Stimulated activated CD4-positive, alpha-beta T cell treated with anti-CD3 and anti-CD28 coated beads, Interleukin-15, amount 100 ng/mL, for 24 hours (primary cell): ENCODE measurements at regions not wholly inside any gene's neighbourhood (a gene's known extent, or its start where the extent isn't known, plus 50 kb on each side); places are given as distances from the start of the nearest gene placed in this dataset.

Source experiments
- DNase-seq: peaks from one replicate; pipeline ENCODE4 v3.0.0-alpha.2; 2020

DNA sequence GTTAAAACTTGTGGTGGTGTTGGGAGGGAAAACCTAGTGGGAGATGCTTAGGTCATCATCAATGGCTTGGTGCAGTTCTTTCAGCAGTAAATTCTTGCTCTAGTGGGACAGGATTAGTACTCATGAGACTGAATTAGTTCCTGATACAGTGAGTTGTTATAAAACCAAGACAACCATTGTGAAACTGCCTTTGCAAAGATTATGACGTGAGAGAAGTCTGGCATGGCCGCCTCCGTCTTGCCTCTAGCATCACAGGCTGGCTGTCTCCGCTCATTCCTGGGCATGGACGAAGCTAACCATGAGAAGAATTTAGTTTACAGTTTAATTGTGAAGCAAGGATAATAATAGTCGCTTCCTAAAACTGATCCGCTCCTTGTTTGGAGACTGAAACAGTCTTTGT lies 186.4 kb downstream of the KIF20B start:
- no peak for DNase-seq

DNA sequence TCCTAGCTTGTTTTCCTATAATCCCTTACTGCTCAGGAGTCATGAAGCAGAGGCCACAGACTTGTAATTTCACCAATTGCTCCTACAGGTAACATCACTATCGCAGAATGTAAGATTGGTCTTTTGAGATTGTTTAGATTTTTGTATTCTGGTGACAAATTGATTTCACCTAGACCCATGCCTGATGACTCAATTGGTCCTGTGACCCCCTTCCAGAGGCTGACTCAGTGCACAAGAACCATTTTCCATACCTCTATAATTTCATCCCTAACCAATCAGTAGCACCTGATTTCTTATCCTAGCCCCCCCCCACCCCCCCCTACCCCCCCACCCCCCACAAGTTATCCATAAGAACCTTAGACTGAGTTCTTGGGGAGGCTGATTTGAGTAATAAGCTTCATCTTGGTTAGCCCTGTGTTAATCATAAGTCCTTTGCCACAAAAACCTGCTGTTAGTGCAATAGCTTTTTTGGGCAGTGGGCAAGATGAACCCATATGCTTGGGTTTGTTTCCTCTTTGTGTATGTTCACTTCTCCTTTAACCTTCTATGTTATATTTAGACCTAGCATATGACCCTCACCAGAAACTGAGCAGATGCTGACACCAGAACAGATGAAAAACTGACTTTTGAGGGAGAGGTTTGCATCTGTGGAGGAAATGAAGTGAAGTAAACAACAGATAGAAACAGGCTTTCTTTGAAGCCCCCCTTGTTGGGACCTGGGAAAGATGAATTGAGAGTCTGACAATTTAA lies 187.1 kb downstream of the KIF20B start:
- DNase-seq: no peak

DNA sequence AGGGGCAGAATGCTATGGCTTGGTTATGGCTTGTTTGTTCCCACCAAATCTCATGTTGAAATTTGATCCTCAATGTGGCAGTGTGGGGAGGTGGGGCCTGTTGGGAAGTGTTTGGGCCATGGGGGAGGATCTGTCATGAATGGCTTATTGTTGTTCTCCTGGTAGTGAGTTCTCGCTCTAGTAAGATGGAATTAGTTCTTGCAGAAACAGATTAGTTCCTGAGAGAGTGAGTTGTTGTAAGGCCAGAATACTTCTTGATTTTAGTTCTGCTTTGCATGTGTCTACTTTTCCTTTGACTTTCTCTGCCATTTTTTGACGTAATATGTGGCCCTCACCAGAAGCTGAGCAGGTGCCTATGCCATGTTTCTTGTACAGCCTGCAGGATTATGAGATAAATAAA lies 188.2 kb downstream of the KIF20B start:
- DNase-seq: no peak

DNA sequence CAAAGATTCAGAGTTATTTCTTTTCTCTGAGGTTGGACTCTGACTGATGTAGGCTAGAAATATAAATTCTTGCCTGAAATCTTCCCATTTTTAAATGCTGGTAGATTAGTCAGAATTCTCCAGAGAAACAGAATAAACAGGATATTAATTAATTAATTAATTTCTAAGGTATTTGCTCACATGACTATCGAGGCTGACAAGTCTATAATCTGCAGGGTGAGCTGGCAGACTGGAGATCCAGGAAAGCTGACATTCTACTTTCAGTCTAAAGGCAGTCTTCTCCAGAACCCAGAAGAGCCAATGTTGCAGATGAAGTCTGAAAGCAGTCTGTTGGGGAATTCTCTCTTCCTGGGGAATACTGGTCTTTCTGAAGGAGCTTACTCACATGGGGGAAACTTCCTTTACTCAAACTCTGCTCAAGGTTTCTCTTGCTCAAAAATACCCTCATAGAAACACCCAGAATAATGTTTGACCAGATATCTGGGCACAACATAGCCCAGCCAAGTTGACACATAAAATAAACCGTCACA lies 189.7 kb downstream of the KIF20B start:
- no peak for DNase-seq

DNA sequence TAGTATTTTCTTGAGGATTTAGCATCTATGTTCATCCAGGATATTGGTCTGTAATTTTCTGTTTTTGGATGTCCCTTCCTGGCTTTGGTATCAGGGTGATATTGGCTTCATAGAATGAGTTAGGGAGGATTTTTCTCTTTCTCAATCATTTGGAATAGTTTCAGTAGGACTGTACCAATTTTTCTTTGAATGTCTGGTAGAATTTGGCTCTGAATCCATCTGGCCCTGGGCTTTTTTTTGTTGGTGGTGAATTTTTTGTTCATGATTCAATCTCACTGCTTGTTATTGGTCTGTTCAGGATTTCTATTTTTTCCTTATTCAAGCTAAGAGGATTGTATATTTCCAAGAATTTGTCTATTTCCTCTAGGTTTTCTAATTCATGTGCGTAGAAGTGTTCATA lies 192.7 kb downstream of the KIF20B start:
- no peak for DNase-seq

DNA sequence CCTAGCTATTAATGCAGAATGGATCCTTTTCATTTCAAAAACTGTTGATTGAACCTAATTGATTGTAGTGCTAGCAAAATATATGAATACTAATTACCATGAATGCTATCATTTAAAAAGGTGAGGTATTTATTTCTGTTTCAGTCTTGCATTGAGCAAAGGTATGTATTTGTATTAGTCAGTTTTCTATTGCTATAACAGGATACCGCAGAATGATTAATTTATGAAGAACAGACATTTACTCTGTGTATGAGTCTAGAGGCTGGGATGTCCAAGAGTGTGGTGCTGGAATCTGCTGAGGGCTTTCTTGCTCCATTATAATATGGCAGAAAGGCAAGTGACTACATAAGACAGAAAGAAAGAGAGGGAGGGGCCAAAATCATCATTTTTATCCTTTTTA lies 199.2 kb downstream of the KIF20B start:
- no peak for DNase-seq

DNA sequence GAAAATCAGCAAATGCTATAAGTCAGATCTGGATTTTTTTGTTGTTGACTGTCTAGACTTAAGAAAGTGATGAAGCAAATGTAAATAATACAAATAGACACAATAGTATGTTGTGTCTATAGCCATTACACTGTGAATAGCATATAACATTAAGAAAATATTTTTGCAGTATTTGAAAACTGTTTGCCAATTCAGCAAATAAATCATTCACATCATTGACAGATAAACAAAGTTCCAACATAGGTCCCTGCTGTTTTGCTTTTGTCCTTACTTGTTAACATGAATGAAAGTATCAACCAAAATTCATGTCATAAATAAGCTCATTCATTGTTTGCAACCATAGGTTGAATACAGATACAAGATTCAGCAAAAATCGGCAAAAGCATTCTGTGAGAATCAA lies 200.5 kb downstream of the KIF20B start:
- DNase-seq: no peak

DNA sequence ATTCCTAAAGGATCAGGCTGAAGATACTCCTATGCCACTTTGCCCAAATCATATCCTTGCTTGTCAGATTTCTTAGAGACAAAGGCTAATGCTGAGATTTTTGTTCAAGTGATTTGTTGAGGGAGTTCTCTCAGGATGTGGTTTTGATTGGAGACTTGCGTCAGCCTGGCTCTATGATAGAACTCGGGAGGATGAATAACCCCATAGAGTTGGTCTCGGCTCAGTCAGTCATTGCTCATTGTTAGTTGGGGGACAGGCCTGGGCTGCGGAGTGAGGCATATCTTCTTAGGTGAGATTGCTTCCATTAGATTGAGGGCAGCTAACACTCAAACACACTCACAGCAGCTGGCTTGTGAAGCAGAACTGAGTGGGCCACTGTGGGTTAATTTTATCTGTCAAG lies 203.4 kb downstream of the KIF20B start:
- no peak for DNase-seq

DNA sequence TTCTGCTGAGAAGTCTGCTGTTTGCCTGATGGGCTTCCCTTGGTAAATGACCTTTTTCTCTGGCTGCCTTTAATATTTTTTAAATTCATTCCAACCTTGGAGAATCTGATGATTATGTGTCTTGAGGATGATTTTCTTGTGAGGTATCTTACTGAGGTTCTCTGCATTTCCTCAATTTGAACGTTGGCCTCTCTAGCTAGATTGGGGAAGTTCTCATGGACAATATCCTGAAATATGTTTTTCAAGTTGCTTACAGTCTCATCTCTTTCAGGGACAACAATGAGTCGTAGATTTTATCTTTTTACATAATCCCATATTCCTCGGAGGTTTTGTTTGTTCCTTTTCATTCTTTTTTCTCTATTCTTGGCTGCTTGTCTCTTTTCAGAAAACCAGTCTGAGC lies 208.4 kb downstream of the KIF20B start:
- DNase-seq: no peak

DNA sequence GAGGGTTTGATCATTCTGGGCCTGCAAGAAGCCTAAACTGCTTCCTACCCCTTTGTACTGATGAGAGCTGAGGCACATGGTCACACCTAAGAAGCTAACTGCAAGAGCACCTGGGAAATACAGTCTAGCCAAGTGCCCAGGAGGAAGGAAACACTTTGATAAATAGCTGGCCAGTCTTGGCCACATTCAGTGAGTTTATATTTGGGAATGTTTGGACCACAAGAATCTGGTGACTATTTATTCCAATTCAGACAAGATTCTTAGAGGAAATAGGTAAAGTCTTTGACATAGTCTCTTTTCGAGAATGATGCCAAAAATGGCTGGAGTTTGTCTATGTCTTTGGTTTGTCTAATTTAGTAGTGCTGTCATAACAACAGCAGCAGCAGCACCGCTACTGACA lies 213.6 kb downstream of the KIF20B start:
- DNase-seq: no peak

DNA sequence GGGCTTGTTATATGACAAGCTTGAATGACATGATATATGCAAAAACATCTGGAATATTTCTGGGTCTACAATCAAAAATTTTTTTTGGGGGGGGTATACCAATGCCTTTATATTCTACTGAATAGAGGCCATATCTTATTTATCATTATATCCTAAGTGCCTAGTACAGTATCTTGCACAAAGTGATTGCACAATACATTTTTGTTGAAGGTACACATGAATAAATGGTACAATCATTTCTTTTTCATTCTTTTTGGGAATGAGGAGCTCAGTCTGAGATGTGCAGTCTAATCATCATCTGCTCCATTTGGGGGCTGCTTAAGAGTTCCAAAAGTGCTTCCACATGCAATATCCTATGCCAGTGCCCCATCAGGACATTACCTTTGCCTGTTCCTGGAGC lies 214.6 kb downstream of the KIF20B start:
- DNase-seq: no peak

DNA sequence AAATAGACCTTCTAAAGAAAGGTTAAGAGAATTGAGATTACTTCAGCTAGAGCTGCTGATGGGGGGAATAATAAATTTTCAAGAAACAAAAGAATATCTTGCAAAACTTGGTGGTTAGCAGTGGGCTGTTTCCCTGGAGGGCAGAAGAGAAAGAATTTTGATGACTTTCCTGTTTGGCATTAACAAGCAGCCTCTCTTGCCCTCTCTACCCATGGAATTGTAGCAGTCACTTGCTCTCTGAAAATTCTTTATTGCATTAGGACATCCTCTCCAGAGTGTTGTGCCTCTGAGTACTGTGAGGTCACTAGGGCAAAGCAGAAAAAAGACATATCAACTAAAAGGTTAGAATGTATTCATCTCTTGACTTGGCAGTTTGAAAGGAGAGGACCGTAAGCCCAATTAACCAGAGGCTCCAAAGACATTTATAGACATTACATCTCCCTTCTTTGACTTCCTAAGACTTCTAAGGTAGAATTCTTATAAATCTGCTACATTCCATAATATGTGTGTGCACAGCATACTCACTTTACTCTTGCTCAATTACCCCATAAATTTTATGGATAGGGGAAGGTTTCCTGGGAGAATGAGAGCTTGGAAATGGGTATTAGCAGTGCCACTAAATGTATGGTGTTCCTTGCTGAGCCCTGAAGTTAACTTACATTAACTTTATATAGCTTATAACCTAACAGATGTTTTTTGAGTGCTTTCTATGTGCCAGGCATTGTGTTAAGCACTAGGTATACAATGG lies 215.3 kb downstream of the KIF20B start:
- DNase-seq: no peak

DNA sequence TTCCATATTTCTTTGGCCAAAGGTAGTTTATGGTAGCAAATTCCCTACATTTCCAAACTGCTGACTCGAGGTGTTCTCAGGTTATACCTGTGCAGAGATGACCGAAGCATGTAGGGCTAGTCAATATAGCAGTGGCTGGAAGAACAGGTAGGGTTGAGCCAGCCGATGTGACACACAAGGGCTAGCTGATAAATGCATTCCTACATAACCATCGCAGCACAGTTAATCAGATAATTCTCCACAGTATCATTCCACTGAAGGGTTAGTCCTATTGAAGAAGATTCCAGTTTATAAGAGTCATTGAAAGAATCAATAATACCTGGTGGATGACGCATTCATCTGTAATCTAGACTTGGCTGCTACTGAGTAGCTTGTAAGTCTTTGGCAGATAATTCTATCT lies 220.0 kb downstream of the KIF20B start:
- no peak for DNase-seq

DNA sequence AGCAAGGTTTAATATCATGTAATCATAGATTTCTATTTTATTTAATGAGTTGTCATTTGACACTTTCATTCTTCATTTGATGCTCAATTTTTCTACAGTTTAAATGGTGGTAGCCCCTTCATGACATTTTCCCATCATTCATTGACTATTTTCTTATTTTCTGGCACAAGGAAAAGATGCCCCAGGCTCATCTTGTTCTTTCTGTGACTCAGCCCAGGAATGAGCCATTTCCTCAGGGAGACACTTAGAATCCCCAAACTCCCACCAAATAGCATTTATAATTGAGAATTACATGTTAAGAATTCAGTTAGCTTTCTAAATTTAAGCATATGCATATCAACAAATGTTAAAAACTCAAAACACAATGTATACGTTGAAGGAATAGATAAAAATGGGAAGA lies 222.3 kb downstream of the KIF20B start:
- no peak for DNase-seq

DNA sequence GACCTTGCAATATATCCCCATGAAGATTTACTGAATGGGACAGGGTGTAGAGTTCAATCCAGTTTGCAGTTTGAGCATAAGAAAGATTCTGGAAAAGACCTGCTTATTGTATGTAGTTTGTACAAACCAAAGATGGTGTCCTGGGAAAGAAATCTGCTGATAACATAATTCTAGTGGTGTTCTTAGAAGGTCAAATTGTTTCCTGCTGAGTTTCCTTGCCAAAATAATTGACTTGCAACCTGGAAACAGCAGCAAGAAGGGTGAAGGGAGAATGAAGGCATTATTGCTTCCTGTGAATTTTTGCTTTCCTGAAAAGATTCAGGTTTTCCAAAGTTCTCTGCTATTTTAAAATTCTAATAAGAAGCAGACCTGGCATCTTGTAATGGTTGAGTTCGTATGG lies 222.9 kb downstream of the KIF20B start:
- DNase-seq: no peak

DNA sequence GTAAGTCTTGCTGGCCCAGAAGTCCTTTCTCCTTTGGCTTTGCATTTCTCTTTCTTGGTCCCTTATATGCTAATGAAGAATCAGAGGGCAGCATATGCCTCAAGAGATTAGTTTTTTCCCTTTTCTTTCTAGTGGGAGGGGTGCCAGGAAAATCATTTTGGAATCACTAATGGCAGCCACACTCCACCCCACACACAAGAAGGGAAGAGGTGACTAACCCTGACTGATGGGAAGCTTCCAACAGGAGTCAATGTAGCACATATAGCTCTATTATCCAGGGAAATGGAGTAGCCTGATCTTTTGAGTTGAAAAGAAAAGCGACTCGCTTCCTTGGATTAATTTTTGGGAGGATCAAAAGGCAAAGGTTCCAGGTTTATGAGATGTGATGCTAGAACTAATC lies 225.3 kb downstream of the KIF20B start:
- DNase-seq: no peak

DNA sequence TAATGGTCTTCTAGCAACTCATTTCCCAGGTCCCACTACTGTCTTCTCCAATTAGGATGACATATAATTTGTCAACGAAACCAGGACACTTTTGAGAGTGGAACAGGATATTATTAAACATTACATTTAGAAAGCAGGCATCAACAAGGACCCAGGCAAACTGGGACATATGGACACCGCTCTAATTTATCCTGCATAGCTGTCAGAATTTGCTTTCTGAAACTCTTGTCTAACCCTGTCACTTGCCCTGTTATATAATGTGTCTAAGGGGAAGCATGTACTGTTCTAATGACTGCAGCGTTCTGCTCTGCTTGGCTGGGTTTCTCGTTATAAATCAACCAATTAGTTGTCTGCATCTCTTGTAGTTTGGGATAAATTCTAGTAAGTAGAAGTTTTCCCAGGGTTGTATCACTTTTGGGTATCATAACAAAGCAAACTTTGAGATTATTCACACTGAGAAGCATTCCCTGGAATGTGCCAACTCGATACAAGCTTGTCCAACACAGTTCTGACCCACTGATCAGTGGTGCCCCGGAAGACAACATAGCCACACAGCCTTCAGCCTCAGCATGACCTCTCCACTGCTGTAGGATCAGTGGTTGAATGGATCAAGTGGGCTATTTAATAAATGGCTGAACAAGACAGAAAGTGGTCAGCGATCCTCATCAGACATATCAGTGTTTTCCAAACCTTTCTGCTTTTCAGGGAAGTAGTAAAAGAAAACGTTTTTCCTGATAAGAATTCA lies 228.1 kb downstream of the KIF20B start:
- DNase-seq: no peak

DNA sequence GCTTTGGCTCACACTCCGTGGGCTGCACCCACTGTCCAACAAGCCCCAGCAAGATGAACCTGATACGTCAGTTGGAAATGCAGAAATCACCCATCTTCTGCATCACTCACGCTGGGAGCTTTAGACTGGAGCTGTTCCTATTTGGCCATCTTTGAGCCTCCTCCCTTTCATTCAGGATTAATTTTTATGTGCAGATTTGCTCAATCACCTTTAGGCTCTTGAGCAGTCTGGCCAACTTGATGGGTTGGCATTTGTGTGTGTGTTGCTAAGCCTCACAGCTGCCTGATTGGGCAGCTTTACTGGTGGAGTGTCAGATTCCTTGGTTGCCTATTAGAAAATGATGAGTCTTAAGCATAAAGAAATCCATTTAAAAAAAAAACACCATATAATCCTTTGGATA lies 236.1 kb downstream of the KIF20B start:
- DNase-seq: no peak

DNA sequence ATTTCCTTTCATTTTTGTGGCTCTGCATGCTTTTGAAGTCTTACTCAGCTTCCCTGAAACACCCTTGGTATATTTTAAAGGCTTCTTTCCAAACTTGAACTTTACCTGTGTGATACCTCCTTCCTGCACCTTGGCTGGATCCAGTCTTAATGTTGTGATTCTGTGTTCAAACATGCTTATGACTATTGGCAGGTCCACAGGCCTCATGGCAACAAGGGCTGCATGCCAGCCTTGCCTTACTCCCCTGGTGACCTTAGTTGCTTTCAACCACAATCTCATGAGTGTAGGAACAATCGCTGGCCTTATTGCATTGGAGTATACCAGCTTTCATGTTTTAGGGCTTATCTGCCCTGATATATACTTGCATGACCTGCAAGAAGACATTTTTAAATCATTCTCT lies 238.7 kb downstream of the KIF20B start:
- DNase-seq: no peak

DNA sequence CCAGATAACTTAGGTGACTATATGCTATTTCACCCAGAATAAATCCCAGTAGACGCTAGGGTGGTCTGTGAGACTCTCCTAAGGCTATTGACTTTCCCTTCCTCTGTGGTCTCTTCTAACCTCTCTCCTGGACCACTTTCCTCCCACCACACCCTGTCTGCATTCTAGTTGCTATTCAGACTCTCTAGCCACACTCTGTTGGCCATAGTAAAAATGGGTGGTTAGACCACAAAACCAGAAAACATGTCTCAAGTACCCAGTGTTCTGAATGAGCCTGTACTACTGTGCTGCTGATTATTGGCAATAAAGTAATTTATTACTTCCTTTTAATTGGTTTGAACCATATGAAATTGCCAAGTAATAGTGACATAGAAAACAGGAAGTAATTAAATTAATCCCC lies 240.8 kb downstream of the KIF20B start:
- DNase-seq: no peak

DNA sequence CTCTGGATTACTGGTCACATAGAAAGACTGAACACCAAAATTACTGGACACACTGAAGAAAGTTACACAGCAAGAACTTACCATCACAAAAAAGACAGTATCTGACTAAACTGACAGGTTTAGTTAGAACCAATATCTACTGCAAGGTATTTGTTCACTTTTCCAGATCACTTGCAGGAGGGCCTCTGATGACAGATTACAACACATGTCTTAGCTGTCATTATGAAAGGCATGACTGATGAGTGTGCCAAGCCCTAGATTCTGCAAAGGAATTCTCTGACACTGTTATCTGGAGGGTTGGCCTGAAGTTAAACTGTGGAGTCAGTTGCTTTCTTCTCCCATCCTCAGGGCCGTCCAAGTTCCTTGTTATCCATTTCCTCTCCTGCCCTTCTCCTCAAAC lies 242.7 kb downstream of the KIF20B start:
- no peak for DNase-seq

DNA sequence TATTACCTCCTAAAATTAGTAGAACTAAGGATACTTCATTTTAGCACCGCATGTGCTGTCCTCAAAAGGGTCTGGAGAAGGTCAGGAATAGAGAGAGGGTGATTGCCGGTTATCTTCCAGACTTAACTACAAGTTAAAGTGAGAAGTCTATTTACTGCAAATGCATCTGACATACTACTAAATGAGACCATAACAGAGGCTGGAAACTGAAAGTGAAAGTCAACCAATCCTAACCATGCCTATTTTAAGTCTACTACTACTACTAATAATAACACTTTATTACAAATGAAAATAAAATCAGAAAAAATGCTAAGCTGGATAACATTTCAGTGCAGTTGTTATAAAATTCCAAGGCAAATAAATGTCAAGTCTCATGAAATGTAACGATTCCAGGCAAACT lies 244.7 kb downstream of the KIF20B start:
- no peak for DNase-seq

DNA sequence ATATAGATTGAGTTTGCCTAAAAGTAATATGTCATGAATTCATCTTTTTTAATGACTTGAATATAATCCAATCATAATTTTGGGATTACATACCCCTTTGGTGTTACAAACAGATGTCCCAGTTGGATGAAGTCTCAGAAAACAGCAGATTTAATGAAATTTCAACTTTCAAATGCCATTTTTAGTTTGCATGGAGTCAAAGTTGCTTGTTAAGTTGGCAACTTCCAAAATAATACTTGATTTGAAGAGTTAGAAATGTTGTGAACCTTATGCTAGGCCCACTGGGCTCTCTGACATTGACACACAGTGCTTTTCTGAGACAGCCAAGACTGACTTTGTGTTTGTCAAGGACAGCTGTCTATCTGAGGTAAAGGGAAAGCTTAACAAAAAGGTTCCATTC lies 248.1 kb downstream of the KIF20B start:
- no peak for DNase-seq

DNA sequence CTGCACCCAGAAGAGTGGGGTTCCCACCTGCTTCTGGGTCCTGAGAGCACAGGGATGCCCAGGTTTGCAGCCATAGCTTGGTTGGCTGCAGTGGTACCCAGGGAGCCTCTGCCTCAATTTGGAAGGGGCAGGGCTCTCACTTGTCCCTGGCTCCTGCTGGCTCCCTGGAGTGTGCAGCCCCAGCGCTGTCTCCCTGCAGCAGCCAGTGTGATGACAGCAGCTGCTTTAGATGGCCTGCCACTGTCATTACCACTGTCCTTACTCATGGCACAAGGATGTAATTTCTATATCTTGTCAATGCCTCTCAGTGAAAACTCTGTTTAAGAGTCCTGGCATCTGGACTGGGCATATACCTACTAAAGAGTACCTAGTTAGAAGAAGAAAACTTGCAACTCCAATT lies 250.9 kb downstream of the KIF20B start:
- no peak for DNase-seq
